ENCODE measurements at regions not wholly inside any gene's neighbourhood (a gene's known extent, or its start where the extent isn't known, plus 50 kb on each side); places are given as distances from the start of the nearest gene placed in this dataset.
"Not testable (repeated sequence)": the region's sequence is repeated elsewhere in the genome, so short reads cannot be mapped to it uniquely, and the experiment has no call there.

- DNase-seq, result no peak
Measured at GRCh38 chr7:152905949-152906348, 146.4 kb downstream of the ACTR3B start.

- DNase-seq, result no peak
Measured at GRCh38 chr7:152907042-152907761, 147.7 kb downstream of the ACTR3B start.

GRCh38 chr7:152909280-152909679 lies 149.7 kb downstream of the ACTR3B start:
- no peak for DNase-seq

GRCh38 chr7:152909683-152910544 lies 150.4 kb downstream of the ACTR3B start:
- DNase-seq, result no peak

- no peak for DNase-seq
Measured at GRCh38 chr7:152910545-152911225, 151.1 kb downstream of the ACTR3B start.

GRCh38 chr7:152911226-152911560 lies 151.6 kb downstream of the ACTR3B start:
- no peak for DNase-seq

GRCh38 chr7:152911922-152912321 lies 152.4 kb downstream of the ACTR3B start:
- DNase-seq, result no peak

- no peak for DNase-seq
Measured at GRCh38 chr7:152912511-152912910, 153.0 kb downstream of the ACTR3B start.

- DNase-seq, result no peak
Measured at GRCh38 chr7:152913492-152913891, 153.9 kb downstream of the ACTR3B start.

GRCh38 chr7:152914014-152914844 lies 154.7 kb downstream of the ACTR3B start:
- DNase-seq, result no peak

- not testable (repeated sequence) for DNase-seq
Measured at GRCh38 chr7:152914845-152915102, 155.2 kb downstream of the ACTR3B start.

- DNase-seq, result no peak
Measured at GRCh38 chr7:152922318-152923081, 162.9 kb downstream of the ACTR3B start.

GRCh38 chr7:152923711-152924110 lies 164.2 kb downstream of the ACTR3B start:
- DNase-seq, result no peak

GRCh38 chr7:152924238-152924637 lies 164.7 kb downstream of the ACTR3B start:
- DNase-seq, result no peak

GRCh38 chr7:152924826-152925411 lies 165.4 kb downstream of the ACTR3B start:
- no peak for DNase-seq

- no peak for DNase-seq
Measured at GRCh38 chr7:152925412-152926147, 166.0 kb downstream of the ACTR3B start.

- no peak for DNase-seq
Measured at GRCh38 chr7:152931633-152932032, 172.1 kb downstream of the ACTR3B start.

- DNase-seq, result no peak
Measured at GRCh38 chr7:152937282-152937681, 177.7 kb downstream of the ACTR3B start.

- DNase-seq, result not testable (repeated sequence)
Measured at GRCh38 chr7:152946616-152947015, 187.1 kb downstream of the ACTR3B start.

- DNase-seq, result no peak
Measured at GRCh38 chr7:152947686-152948085, 188.1 kb downstream of the ACTR3B start.

- no peak for DNase-seq
Measured at GRCh38 chr7:152949253-152949652, 189.7 kb downstream of the ACTR3B start.

Measured in inflammatory macrophage (primary cell).